ENCODE measurements at regions not wholly inside any gene's neighbourhood (a gene's known extent, or its start where the extent isn't known, plus 50 kb on each side); places are given as distances from the start of the nearest gene placed in this dataset.

DNA sequence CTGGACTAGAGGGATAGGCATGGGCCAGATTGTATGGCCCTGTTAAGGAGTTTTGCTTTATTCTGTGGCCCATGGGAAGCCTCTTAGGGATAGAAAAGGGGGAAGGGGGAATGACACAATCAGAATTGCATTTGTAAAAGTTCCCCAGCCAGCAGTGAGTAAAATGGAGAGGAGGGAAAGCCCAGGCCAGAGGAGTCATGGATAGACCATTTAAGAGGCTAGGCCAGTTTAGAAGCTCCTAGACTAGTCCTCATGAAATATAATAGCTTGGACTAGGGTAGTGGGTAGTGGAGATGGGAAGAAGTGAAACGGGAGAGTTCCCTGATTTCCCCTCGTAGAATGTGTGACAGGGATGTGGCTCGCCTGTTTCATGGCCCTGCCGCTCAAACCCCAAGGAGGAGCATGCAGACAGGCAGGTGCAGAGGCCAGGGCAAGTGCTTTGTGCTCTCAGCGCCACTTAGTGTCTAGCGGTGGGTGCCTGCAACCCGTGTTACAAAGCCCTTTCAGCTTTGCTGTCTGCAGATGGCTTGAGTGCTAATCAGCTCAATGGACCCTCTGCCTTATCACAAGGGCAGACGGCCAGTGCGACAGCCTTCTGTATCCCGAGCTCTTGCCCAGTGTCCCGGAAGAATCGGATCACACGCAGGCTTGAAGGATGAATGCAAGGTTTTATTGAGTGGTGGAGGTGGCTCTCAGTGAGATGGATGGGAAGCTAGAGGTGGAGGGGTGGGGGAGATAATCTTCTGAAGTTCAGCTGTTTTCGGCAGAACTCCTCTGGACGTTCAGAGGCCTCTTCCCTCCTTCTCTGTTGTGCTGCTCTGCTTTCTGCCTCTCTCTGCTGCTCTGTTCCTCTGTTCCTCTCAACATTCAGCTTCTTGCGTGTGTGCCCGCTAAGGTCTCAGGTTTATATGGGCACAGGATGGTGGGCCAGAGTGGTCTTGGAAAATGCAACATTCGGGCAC, 141.1 kb downstream of the CEP57L1 start (continued):
- TF ChIP-seq FOS (IDR thresholded peaks at IDR 0.05; ENCODE audit: extremely low read depth, insufficient read length) = no peak
- TF ChIP-seq SNIP1 (IDR thresholded peaks at IDR 0.05; ENCODE audit: low read depth) = no peak
- TF ChIP-seq, protein P1, sequence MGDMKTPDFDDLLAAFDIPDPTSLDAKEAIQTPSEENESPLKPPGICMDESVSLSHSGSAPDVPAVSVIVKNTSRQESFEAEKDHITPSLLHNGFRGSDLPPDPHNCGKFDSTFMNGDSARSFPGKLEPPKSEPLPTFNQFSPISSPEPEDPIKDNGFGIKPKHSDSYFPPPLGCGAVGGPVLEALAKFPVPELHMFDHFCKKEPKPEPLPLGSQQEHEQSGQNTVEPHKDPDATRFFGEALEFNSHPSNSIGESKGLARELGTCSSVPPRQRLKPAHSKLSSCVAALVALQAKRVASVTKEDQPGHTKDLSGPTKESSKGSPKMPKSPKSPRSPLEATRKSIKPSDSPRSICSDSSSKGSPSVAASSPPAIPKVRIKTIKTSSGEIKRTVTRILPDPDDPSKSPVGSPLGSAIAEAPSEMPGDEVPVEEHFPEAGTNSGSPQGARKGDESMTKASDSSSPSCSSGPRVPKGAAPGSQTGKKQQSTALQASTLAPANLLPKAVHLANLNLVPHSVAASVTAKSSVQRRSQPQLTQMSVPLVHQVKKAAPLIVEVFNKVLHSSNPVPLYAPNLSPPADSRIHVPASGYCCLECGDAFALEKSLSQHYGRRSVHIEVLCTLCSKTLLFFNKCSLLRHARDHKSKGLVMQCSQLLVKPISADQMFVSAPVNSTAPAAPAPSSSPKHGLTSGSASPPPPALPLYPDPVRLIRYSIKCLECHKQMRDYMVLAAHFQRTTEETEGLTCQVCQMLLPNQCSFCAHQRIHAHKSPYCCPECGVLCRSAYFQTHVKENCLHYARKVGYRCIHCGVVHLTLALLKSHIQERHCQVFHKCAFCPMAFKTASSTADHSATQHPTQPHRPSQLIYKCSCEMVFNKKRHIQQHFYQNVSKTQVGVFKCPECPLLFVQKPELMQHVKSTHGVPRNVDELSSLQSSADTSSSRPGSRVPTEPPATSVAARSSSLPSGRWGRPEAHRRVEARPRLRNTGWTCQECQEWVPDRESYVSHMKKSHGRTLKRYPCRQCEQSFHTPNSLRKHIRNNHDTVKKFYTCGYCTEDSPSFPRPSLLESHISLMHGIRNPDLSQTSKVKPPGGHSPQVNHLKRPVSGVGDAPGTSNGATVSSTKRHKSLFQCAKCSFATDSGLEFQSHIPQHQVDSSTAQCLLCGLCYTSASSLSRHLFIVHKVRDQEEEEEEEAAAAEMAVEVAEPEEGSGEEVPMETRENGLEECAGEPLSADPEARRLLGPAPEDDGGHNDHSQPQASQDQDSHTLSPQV (IDR thresholded peaks at IDR 0.05) = peak; percentile 62
- no peak for TF ChIP-seq PHB (CRISPR knock-in tag; IDR thresholded peaks at IDR 0.05)
- TF ChIP-seq, protein P2, sequence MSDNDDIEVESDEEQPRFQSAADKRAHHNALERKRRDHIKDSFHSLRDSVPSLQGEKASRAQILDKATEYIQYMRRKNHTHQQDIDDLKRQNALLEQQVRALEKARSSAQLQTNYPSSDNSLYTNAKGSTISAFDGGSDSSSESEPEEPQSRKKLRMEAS (CRISPR knock-in tag; IDR thresholded peaks at IDR 0.05) = peak; percentile 78
- no peak for TF ChIP-seq HMG20B (CRISPR knock-in tag; IDR thresholded peaks at IDR 0.05)
- TF ChIP-seq, protein P3, sequence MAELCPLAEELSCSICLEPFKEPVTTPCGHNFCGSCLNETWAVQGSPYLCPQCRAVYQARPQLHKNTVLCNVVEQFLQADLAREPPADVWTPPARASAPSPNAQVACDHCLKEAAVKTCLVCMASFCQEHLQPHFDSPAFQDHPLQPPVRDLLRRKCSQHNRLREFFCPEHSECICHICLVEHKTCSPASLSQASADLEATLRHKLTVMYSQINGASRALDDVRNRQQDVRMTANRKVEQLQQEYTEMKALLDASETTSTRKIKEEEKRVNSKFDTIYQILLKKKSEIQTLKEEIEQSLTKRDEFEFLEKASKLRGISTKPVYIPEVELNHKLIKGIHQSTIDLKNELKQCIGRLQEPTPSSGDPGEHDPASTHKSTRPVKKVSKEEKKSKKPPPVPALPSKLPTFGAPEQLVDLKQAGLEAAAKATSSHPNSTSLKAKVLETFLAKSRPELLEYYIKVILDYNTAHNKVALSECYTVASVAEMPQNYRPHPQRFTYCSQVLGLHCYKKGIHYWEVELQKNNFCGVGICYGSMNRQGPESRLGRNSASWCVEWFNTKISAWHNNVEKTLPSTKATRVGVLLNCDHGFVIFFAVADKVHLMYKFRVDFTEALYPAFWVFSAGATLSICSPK (IDR thresholded peaks at IDR 0.05; ENCODE audit: borderline replicate concordance) = no peak
- TF ChIP-seq, protein P4, sequence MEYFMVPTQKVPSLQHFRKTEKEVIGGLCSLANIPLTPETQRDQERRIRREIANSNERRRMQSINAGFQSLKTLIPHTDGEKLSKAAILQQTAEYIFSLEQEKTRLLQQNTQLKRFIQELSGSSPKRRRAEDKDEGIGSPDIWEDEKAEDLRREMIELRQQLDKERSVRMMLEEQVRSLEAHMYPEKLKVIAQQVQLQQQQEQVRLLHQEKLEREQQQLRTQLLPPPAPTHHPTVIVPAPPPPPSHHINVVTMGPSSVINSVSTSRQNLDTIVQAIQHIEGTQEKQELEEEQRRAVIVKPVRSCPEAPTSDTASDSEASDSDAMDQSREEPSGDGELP (CRISPR knock-in tag; IDR thresholded peaks at IDR 0.05; ENCODE audit: borderline replicate concordance) = peak; percentile 84
- TF ChIP-seq, protein P5, sequence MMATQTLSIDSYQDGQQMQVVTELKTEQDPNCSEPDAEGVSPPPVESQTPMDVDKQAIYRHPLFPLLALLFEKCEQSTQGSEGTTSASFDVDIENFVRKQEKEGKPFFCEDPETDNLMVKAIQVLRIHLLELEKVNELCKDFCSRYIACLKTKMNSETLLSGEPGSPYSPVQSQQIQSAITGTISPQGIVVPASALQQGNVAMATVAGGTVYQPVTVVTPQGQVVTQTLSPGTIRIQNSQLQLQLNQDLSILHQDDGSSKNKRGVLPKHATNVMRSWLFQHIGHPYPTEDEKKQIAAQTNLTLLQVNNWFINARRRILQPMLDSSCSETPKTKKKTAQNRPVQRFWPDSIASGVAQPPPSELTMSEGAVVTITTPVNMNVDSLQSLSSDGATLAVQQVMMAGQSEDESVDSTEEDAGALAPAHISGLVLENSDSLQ (IDR thresholded peaks at IDR 0.05) = peak; percentile 87
- TF ChIP-seq CREBBP (IDR thresholded peaks at IDR 0.05; ENCODE audit: low read depth, low read length) = no peak
- TF ChIP-seq, protein P6, sequence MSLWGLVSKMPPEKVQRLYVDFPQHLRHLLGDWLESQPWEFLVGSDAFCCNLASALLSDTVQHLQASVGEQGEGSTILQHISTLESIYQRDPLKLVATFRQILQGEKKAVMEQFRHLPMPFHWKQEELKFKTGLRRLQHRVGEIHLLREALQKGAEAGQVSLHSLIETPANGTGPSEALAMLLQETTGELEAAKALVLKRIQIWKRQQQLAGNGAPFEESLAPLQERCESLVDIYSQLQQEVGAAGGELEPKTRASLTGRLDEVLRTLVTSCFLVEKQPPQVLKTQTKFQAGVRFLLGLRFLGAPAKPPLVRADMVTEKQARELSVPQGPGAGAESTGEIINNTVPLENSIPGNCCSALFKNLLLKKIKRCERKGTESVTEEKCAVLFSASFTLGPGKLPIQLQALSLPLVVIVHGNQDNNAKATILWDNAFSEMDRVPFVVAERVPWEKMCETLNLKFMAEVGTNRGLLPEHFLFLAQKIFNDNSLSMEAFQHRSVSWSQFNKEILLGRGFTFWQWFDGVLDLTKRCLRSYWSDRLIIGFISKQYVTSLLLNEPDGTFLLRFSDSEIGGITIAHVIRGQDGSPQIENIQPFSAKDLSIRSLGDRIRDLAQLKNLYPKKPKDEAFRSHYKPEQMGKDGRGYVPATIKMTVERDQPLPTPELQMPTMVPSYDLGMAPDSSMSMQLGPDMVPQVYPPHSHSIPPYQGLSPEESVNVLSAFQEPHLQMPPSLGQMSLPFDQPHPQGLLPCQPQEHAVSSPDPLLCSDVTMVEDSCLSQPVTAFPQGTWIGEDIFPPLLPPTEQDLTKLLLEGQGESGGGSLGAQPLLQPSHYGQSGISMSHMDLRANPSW (CRISPR knock-in tag; IDR thresholded peaks at IDR 0.05) = no peak
- no peak for TF ChIP-seq ZNF778 (CRISPR knock-in tag; IDR thresholded peaks at IDR 0.05)
- TF ChIP-seq SP1 (CRISPR knock-in tag; IDR thresholded peaks at IDR 0.05) = peak; percentile 38; the same call in 1 of the 2 replicates
- TF ChIP-seq ZNF699 (CRISPR knock-in tag; IDR thresholded peaks at IDR 0.05; ENCODE audit: insufficient replicate concordance) = no peak
- TF ChIP-seq POU5F1 (IDR thresholded peaks at IDR 0.05; ENCODE audit: borderline replicate concordance, low read depth, low read length, partially characterized antibody) = no peak
- no peak for TF ChIP-seq ZNF79 (CRISPR knock-in tag; IDR thresholded peaks at IDR 0.05; ENCODE audit: low read depth)

All from K562 (cell line).